ENCODE measurements at regions not wholly inside any gene's neighbourhood (a gene's known extent, or its start where the extent isn't known, plus 50 kb on each side); places are given as distances from the start of the nearest gene placed in this dataset.
"Not testable (repeated sequence)": the region's sequence is repeated elsewhere in the genome, so short reads cannot be mapped to it uniquely, and the experiment has no call there.

DNA sequence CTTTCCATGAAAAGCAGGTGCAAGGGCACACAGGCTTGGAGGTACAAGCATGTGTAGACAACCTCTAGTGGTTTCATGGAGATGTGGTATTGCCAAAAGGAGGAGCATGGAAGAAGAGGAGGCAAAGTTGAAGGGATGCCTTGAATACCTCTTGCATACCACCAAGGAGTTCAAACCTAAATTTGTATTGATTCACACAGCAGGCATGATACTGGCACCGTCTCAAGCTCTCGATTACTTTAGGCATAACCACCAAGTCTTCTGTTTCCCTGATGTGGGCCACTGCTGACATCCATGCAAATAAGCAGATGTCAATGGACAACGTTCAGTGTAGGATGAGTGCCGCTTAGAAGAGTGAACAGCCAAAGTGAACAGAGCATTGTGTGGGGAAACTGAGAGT, 87.1 kb downstream of the SCN11A start:
- no peak for DNase-seq

DNA sequence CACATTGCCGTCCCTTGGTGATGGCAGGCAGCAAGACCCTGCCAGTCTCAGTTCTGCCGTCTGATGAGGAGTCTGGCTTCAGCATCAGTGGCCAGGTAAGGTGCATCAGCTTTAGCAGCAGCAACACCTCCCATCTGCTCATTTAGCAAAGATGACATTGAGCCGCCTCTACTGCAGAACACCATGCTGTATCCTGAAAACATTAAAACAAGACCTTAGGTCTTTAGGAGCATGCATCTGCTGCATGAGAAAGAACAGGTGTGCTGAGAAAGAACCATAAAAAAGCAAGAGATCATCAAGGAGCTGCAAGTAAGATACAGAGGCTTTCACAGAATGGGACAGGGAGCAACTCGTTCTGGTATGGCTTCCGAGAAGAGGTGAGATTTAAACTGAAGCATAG, 87.5 kb downstream of the SCN11A start:
- no peak for DNase-seq

DNA sequence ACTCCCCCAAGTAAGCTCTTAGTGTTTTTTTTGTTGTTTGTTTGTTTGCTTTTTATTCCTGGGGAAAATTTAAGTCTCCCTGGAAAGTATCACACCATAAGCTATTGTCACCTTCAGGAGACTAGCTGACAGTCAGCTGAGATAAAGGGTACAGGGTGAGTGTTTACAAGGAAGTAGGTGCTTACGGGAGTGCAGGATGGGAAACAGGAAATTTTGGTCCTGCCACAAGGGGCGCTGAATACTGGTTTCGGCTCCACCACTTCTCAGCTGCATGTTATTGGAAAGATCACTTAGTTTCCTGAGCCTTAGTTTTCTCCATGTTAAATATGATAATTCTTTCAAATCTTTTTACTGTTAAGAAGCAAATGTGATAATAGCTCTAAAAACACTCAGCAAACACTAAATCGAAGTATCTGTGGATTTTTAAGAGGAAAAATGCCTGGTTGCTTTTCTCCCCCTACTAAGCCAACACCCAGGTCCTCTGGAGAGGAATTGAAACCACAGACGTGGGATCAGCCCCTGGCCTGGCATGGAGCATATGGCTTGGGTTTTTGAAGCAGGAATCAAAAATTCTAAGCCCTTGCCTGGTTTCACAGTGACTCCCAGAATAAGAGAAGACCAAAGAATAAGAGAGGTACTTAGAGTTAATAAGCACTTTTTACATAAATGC, 90.7 kb downstream of the SCN11A start:
- DNase-seq: peak; percentile 2

DNA sequence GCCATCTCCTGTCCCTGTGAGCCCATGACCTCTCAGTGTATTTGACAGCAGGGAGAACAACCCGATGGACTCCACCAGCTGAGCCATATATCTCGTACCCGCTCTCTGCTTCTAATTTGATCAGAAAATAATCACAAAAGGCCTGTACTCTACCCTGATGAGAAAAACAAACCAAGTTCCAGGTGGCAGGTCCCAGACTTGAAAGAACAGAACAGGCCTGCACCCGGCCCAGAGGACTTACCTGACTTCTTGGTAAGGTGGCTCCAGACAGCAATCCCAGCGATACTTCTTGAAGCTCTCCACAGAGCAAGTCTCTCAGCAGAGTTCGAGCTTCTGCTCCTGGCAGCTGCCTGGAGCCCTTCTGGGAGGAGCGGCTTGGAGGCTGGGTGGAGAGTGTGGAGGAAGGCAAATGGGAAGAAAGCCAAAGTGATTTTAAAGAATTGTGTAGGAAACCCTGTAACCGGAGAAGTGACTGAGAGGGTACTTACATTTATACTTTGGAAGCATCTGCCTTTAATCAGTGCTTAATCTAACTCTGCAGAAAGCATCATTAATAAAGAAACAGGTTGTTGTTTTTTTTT, 91.6 kb downstream of the SCN11A start:
- no peak for DNase-seq

DNA sequence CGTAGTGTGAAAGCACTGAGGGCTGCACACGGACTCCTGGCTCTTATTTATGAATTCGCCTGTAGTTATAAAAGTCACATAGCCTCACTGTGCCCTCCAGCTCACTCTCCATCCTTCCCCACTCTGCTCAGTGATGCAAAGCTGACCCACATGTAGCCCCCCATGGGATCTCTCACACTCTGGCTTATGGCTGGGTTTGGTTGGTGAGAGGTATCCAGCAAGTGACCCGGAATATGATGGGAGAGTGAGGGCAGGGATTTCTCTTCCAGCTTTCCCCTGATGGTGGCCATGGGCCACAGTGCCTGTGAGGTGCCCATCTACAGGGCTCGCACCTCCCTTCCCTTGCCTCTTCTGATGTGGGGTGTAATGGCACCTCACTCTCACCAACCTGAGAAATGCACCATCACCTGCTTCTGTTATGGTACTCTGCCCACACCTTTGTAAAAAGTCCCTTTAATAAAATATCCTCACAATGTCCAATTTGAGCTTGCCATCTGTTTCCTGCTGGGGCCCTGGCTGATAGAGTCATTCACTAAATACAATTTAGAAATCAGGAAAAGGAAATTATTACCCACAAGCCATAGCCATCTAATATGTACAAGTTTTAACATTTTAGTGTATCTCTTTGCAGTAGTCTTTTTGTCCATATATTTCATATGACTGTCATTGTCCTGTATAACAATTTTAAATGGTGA, 93.6 kb downstream of the SCN11A start:
- no peak for DNase-seq

DNA sequence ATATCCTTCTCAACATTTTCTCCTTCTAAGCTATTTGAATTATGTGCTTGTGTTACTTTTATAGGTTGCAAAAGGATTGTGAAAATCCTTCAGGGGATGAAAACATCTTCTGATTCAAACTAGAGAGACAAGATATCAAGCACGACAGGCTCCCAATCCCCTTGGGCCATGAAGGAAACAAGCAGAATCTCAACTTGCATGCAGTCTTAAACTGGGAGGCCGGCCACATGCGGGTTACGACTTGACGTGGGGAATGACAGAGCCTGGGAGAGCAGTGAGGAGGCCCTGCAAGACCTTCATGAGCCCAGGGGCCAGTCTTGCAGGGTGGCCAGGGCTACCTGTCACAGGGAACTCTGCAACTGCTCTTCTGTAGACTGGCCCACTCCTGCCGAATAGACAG, 94.4 kb downstream of the SCN11A start:
- DNase-seq: no peak

DNA sequence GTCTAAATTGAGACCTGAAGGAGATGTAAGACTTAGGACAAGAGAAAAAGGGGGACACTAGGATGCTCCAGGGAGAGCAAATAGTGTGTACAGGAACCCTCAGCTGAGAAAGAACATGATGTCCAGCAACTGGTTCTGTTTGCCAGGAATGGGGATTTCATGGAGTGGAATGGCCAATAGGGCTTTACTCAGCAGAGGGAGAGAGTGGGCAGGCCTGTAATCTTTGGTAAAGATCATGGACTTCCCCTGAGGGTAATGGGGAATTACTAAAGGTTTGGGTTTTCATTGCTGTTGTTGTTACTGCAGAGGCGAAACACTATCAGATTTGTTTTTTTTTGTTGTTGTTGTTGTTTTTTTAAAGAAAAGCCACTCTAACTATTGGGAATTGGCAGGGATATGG, 99.0 kb downstream of the SCN11A start:
- no peak for DNase-seq

DNA sequence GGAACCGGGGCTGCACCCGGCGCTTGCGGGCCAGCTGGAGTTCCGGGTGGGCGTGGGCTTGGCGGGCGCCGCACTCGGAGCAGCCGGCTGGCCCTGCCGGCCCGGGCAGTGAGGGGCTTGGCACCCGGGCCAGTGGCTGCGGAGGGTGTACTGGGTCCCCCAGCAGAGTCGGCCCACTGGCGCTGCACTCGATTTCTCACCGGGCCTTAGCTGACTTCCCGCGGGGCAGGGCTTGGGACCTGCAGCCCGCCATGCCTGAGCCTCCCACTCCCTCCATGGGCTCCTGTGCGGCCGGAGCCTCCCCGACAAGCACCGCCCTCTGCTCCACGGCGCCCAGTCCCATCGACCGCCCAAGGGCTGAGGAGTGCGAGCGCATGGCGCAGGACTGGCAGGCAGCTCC, 100.6 kb downstream of the SCN11A start:
- not testable (repeated sequence) for DNase-seq

DNA sequence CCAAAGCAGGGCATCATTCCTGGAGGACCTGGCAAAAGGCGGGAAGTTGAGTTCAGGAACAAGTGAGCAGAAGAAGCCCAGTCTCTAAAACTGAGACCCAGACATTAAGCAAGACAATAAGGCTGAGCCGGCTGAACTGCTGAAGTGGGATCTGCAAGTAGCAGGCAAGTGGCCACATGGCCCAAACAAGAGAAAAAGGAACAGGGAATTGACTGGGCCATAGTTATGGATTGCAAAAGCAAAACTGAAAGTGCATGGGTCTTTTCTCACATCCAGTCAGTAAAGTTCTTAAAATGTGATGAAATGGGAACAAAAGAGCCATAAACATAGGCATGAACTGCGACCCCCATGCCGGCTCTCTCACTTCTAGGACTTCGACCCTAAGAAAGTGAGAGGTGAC, 101.2 kb downstream of the SCN11A start:
- no peak for DNase-seq

DNA sequence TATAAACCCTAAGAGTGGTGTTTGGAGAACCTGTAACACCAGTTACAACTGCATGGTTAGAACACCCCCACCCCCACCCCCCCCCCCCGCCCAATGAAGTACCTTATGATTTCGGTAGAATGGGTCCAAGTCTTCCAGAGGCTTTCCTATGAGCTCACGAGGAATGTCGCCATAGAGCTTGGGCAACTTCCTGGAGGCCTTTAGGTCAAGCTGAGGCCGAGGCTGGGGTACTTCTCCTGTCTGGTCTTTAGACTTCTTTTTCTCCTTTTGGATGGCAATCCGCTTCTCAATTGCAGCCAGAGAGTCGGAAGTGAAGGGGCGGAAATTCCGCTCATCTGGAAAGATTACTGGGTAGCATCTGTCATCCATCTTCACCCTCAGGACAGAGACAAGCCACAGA, 101.8 kb downstream of the SCN11A start:
- DNase-seq: no peak

DNA sequence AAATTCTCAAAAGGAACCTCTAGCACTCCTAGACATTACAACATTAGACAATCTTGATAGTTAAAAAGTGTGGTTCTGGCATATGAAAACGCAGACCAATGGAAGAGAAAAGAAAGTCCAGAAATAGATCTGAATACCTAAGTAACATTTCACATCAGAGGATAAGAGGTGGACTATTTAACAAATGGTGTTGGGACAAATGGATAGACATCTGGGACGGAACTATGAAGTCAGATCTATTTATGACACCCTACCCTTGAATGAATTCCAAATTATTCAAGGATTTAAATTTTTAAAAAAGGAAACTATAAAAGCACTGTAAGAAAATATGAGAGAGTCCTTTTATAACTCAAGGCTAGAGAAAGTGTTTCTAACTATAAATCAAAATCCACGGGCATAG, 111.3 kb downstream of the SCN11A start:
- no peak for DNase-seq

DNA sequence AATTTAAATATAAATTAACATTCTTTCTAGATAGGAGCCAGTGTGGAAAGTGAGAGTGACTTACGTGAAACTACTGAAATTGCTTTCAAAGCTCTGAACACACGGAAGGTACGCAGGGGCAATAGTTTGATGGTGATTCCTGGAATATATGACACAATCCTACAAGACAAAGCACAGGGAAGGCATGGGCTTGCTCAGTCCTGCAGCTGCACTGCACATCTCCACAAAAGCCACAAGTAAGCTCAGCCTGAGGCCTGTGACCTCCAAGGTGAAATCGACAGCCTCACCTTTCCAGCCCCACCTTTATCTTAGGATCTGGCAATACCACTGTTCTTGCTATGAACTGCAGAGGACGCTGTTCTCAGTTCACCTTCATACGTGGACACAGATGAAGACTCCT, 109.3 kb upstream of the SCN10A start:
- DNase-seq: no peak

DNA sequence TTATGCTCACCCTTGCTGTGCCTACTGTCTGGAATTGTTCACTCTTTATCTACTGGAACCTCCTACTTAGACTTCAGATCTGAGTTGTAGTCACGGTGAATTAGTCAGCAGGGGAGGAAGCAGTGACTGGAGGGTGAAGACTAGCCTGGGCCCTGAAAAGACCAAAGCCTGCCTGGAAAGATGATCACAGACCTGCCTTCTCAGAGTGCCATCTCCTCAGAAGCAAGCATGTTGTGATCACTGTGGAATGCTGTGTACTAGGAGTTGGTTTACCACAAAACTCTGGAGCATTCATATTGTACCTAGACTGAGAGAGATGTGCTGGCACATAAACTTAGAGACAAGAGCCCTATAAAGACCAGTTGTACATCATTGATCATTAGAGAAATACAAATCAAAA, 100.7 kb upstream of the SCN10A start:
- no peak for DNase-seq

DNA sequence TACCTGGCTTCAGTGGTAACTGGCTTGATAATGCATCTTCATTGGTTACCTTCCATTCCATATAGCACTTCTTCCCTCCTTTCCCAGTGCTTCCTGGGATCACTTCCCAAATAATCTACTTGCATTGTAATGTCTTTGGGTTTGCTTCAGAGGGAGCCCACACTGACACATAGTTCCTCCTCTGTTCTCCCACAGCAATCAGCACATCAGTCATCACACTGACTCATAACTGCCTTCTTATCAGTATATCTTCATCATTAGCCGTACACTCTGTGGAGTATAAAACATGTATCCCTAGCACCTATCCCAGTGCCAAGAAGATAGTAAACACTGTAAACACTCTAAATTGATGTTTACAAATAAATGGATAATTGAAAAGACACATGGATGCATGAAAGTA, 91.4 kb upstream of the SCN10A start:
- DNase-seq: no peak

DNA sequence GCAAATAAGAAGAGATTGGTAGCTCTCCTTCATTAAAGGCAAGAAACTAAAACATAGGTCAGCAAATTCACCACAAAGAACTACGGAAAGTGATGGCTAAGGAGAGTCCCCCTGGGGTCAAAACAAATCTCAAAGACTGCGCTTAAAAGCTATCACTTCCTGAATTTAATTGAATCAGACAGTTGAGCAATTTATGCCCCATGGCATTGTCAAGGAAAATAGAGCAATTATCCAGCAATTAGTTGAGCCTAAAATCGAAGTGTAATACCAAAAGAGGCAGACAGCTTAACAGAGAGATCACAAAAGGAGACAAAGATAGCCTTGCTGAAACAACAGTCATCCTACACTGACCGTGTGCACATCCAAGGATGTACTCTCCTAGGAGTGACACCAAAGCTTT, 74.4 kb upstream of the SCN10A start:
- DNase-seq: no peak

DNA sequence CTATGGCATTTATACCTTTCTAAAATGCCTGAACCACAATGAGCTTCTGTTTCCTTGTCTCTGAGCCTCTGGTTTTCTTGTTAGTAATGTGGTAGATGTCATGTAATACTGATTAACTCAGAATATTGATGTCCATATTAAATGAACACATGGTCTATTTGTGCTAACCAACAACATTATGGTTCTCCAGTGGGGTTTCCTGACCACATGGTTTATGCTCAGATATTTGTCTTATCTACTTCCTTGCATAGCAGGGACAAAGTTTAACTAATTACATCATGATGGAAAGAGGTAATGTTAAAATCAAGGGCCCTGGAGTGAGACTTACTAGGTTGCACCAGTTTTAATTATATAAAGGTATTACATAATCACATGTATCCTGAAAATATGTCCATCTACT, 62.6 kb upstream of the SCN10A start:
- DNase-seq: no peak

Measured in NCI-H446 treated with DMSO at 0.1 percent for 48 hours (cell line).